A549 (cell line): ENCODE measurements at regions not wholly inside any gene's neighbourhood (a gene's known extent, or its start where the extent isn't known, plus 50 kb on each side); places are given as distances from the start of the nearest gene placed in this dataset.

Source experiments
- CTCF ChIP-seq: fragments of >200 bp; sonication (Bioruptor Twin); formaldehyde crosslinking; IDR thresholded peaks from 3 replicates; pipeline ENCODE4 v1.5.1; 2016
- JUN ChIP-seq, 2 experiments: fragments of >200 bp; sonication (Bioruptor Twin); formaldehyde crosslinking; IDR thresholded peaks; 2 replicates in 1 of 2; 3 replicates in 1 of 2; pipeline ENCODE4 v1.6.1; 2016 to 2017

- TF ChIP-seq JUN (IDR thresholded peaks at IDR 0.05) = no peak
- TF ChIP-seq CTCF = no peak
Observed at GRCh38 chr4:20166544-20166943, 85.2 kb upstream of the SLIT2 start.
